ENCODE measurements at regions not wholly inside any gene's neighbourhood (a gene's known extent, or its start where the extent isn't known, plus 50 kb on each side); places are given as distances from the start of the nearest gene placed in this dataset.

DNA sequence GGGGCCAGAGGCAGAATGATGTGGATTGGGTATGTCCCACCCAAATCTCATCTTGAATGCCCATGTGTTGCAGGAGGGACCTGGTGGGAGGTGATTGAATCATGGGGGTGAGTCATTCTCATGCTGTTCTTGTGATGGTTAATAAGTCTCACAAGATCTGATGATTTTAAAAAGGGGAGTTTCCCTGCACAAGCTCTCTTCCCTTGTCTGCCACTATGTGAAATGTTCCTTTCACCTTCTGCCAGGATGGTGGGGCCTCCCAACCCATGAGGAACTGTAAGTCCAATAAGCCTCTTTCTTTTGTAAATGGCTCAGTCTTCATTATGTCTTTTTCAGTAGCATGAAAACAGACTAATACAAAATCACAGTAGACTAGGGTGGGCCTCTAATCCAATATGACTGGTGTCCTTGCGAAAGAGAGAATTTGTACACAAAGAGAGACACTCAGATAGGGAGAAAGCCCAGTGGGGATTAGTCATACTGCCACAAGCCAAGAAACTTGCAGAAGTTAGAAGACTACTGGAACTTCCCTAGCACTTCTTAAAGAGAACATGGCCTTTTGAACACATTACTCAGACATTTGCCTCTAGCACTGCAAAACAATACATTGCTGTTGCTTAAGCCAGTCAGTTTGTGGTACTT, 68.4 kb downstream of the ANXA1 start:
- in situ Hi-C loops (cut with MboI; ENCODE audit: low sequenced_read_pairs): no loop called here

DNA sequence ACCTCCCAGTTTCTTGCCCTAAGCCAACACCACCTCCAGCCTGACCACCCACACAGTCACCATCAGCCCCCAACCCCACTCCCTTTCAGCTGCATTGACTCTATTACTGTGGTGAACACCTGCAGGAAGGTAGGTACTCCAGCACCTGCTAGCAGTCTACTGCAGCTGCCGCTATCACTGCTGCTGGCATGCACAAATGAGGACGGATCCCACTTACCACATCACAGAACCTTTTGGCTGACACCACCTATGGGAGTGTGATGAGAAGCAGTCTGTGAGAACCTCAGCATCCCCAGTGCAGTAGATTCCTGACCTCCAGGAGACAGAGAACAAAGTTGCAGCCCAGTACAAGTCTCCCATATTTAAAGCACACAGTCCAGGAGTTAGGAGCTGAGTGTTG, 71.9 kb downstream of the ANXA1 start:
- in situ Hi-C loops (cut with MboI; ENCODE audit: low sequenced_read_pairs): no loop called here

DNA sequence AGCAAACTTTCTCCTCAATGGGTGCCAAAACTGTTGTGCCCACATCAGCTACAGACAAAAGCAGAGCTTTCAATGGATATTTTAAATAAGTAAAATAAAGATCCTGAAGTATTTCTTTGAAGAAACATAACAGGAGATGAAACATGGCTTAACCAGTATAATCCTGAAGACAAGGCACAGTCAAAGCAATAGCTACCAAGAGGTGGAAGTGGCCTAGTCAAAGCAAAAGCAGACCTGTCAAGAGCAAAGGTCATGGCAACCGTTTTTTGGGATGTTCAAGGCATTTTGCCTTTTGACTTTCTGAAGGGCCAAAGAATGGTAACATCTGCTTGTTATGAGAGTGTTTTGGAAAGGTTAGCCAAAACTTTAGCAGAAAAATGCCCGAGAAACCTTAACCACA, 77.9 kb downstream of the ANXA1 start:
- in situ Hi-C loops (cut with MboI; ENCODE audit: low sequenced_read_pairs): no loop called here

GRCh38 chr9:73230251-73230650, 78.6 kb downstream of the ANXA1 start:
- in situ Hi-C loops (cut with MboI; ENCODE audit: low sequenced_read_pairs): no loop called here

DNA sequence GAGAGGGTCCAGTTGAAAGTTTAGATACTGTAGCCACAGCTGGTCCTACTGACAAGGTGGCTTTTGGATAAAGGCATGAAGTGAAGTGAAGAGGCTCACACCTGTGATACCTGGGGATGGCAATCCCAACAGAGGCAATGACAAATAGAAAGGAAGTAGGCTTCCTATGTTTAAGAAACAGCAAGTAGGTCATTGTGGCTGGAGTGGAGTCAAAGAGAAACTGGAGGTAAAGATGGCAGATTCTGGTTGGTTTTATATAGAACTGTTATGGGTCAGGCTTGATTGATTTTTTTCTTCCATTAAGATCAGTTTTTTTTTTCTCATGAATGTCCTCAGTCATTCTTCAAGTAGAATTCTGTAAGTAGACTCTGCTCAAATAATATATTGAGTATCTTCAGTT, 79.5 kb downstream of the ANXA1 start:
- in situ Hi-C loops (cut with MboI; ENCODE audit: low sequenced_read_pairs): no loop called here

DNA sequence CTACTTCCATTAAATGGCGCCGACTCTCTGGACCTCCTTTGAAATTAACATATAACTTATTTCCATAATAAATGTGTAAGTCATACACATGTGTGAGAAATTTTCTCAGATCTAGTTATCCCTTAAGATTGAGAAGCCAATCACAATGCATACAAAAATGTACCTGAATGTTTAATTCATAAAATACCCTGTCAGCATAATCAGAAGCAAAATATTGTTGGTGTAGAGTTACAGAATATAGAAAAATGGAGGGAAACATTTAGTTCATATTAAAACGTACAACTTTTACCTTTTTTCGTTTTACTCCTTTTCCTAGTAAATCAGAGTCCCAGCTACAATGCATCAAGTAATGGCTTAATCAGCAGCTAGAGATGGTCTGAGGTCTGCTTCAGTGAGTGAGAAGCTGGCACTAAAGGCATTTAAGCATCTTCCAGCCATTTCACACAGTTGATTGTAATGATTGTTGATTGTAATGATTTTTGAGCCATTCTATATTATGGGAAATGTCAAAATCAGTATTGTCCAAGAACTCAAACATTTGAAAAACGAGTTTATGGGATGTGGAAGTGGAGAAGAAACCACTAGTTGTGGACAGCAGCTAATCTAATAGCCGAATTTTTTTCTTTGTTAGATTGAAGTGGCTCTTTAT, 81.8 kb downstream of the ANXA1 start:
- in situ Hi-C loops (cut with MboI; ENCODE audit: low sequenced_read_pairs): no loop called here

- in situ Hi-C loops (cut with MboI; ENCODE audit: low sequenced_read_pairs): no loop called here
These were observed 82.3 kb downstream of the ANXA1 start for GRCh38 chr9:73234008-73234360.

DNA sequence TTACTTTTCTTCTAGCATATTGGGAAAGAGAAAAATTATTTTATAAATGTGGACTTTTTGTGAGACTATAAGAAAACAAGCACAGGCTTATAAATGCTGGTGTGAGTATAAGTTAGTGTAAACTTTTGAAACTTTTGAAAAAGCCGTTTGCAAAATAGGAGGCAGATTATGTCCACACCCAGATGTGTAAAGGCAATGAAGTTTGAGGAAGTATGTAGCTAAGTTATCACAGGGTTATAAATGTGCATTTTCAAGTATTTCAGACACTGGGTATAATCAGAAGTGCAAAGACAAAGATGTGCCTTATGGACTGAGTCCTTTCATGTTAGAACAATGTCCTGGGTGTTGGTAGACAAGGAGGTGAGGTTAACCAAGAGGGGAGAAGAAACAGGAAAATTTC, 85.5 kb downstream of the ANXA1 start:
- in situ Hi-C loops (cut with MboI; ENCODE audit: low sequenced_read_pairs): no loop called here

DNA sequence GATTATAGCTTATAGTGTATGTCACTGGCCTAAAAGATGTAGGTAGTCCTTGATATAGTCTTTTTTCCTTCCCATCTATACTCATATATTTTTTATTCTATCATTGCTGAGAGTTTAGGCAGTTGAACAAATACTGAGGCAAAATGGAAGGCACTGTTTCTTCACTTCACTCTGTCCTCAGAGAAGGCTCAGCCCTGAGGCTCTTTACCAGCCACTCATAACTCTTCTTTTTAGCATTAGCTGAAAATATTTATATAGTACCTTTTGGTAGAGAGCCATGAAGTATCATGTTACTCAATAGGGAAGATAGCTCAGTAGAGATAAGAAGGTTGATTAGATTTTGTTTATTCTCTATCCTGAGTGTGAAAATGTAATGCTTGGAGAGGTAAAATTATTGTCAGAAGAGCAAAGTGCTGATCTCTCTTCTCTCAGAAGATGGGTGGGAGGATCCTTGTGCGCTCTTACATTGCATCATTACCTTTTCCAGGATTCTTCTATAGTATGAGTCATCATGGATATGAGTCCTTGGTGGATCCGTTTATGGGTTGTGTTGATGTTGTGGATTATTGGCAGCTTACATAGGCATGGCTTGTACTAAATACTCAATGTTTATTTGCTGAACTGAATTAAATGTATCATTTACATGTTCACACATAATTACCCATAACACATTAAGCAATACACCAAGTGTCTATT, 88.1 kb downstream of the ANXA1 start:
- in situ Hi-C loops (cut with MboI; ENCODE audit: low sequenced_read_pairs): no loop called here

- in situ Hi-C loops (cut with MboI; ENCODE audit: low sequenced_read_pairs): no loop called here
These were observed 91.4 kb downstream of the ANXA1 start for GRCh38 chr9:73243078-73243477.

GRCh38 chr9:73259086-73259696, 107.5 kb downstream of the ANXA1 start:
- in situ Hi-C loops (cut with MboI; ENCODE audit: low sequenced_read_pairs): no loop called here

GRCh38 chr9:73260506-73260905, 108.8 kb downstream of the ANXA1 start:
- in situ Hi-C loops (cut with MboI; ENCODE audit: low sequenced_read_pairs): no loop called here

DNA sequence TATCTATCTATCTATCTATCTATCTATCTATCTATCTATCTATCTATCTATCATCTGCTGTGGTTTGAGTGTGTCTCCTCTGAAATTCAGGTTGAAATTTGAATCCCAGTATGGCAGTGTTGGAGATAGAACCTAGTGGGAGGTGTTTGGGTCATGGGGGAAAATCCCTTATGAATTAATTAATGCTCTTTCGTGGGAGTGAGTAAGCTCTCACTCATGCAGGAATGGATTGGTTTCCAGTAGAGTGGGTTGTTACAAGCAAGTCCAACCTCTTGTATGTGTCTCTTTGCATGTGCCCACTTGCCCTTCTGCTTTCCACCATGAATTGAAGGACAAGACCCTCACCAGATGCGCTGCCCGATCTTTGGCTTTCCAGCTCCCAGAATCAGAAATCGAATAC, 113.0 kb downstream of the ANXA1 start:
- in situ Hi-C loops (cut with MboI; ENCODE audit: low sequenced_read_pairs): no loop called here

GRCh38 chr9:73265876-73266275, 114.2 kb downstream of the ANXA1 start:
- in situ Hi-C loops (cut with MboI; ENCODE audit: low sequenced_read_pairs): no loop called here

- in situ Hi-C loops (cut with MboI; ENCODE audit: low sequenced_read_pairs): no loop called here
These were observed 117.9 kb downstream of the ANXA1 start for GRCh38 chr9:73269430-73270101.

DNA sequence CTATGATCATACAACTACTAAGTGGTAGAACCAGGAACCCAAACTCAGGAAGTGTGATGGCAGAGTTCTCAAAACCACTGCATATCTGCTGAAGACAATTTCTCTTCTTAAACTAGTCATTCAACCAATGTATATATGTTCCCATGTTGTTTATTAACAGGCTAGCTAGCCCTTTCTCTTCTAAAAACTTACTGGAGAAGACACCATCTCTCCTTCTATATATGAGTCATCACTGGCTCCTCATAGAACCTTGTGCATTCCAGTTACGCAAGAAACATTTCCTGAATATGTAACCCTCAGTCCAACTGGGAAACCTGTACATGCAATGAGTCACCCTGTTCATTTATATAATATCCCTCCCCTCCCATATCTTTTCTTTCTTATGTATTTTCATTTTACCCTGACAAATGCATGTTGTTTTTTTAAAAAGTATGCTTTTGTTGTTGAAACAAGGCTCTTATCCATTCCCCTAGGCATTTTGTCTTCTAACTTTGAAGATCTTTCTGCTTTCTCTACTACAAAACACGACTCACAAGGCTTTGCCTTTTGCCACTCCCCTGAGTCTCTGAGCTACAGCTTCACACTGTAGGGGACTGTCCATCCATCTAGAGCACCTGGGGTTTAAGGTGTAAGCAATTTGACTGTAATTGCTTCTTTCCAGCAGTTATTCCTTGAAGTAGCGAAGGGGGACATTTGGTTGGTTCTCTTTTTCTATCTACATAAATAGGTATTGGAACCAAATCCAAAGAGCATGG, 119.5 kb downstream of the ANXA1 start:
- in situ Hi-C loops (cut with MboI; ENCODE audit: low sequenced_read_pairs): no loop called here

DNA sequence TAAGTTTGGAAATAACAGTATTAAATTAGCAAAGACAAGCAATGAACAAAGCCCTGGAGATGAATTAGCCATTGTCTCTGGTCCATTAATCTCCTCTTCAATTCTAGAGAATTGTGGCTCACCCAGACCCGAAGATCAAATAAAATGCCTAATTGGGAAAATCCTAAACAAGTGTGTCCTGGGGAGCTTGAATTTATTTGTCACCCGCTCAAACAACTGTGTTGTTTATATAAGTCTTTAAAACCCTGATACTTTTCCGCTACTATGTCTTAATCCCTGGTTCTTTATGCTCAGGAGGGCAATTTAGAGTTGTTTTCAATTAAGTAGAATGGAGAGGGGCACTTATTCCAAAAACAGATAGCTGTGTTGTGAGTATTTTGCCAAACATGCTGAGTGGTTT, 128.4 kb downstream of the ANXA1 start:
- in situ Hi-C loops (cut with MboI; ENCODE audit: low sequenced_read_pairs): no loop called here

DNA sequence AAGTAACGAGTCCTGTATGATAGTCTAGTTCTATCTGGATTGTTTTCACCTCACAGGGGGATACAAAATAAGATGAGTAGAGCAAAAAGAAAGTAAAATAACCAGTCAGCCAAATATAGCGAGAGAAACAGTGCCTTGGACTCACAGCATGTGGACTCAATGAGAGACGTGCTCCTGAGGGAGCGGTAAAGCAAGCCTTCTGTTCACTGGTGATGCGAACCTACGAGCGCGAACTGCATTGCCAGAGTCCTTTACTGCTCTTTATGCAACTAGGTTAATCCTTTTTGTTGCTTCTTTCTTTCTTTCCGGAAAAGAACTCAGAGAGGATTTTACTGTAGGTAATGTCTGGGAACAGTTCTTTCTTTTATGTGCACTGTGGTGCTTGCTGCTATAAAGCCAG, 132.7 kb downstream of the ANXA1 start:
- in situ Hi-C loops (cut with MboI; ENCODE audit: low sequenced_read_pairs): no loop called here

DNA sequence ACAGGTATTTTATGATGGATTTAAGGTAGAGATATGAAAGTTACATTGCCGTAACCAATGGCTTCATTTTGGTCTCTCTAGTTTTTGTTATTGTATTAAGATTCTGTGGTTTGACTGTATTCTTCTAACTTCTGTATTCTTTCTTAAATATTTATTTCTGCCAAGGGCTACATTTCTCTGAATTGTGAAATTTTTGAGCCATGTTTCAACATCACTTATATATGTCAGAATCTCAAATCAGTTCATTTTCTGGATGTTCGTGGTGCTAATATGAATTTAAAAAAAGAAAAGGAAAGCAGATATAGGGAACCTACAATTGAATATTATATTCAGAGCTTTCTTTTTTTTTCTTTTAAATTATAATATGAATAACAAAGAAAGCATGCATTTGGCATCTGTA, 142.7 kb downstream of the ANXA1 start:
- in situ Hi-C loops (cut with MboI; ENCODE audit: low sequenced_read_pairs): no loop called here

DNA sequence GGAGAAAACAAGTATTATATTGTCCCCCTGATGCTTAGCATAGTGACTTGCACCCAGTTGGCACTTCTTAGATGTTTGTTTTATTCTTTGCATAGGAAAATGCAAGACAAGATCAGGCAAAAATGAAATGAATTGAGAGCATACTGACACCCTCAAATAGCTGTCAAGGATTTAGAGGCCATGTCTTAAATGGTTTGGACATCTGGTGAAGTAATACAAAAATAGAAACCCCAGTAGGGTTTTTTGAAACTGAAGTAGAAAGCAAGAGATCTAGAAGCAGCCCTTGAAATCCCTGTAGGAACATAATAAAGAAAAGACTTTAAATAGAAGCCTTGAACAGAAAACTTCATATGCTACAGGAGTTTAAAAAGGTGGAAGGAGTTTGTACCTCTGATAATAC, 174.3 kb downstream of the ANXA1 start:
- in situ Hi-C loops (cut with MboI; ENCODE audit: low sequenced_read_pairs): no loop called here

GRCh38 chr9:73327149-73327548, 175.5 kb downstream of the ANXA1 start:
- in situ Hi-C loops (cut with MboI; ENCODE audit: low sequenced_read_pairs): no loop called here
